SK-N-SH treated with all-trans-retinoic acid at 6 μM for 48 hours (cell line): ENCODE measurements at regions not wholly inside any gene's neighbourhood (a gene's known extent, or its start where the extent isn't known, plus 50 kb on each side); places are given as distances from the start of the nearest gene placed in this dataset.
A peak's percentile ranks its signal among the peaks of the same experiment; 100 is the strongest.

Experiments
- ATAC-seq: fragments of 200-7000 bp; cut with Tn5 transposase; 3 replicates; pipeline ENCODE4 v1.9.1; 2020; ENCODE audit warnings: mild to moderate bottlenecking, moderate library complexity
- BACH2 ChIP-seq: fragments of 250-450 bp; sonication (Bioruptor Pico); IDR thresholded peaks from 2 replicates; pipeline ENCODE4 v1.9.0; 2021; ENCODE audit warnings: mild to moderate bottlenecking, borderline replicate concordance
- ESRRG ChIP-seq: fragments of 250-450 bp; sonication (Bioruptor Pico); IDR thresholded peaks from 2 replicates; pipeline ENCODE4 v1.6.1; 2021; ENCODE audit warnings: mild to moderate bottlenecking
- OSR1 ChIP-seq: fragments of 250-450 bp; sonication (Bioruptor Pico); IDR thresholded peaks from 2 replicates; pipeline ENCODE4 v1.8.0; 2022; ENCODE audit warnings: moderate library complexity, mild to moderate bottlenecking, inconsistent platforms
- PPARA ChIP-seq: fragments of 250-450 bp; sonication (Bioruptor Pico); IDR thresholded peaks from 2 replicates; pipeline ENCODE4 v1.5.0; 2020; ENCODE audit warnings: mild to moderate bottlenecking, borderline replicate concordance
- RARB ChIP-seq: fragments of 250-450 bp; sonication (Bioruptor Pico); IDR thresholded peaks from 2 replicates; pipeline ENCODE4 v1.8.0; 2021; ENCODE audit warnings: mild to moderate bottlenecking, moderate library complexity
- TCF4 ChIP-seq: fragments of 250-450 bp; sonication (Bioruptor Pico); IDR thresholded peaks from 2 replicates; pipeline ENCODE4 v1.8.0; 2021; ENCODE audit warnings: mild to moderate bottlenecking, moderate library complexity, borderline replicate concordance
- ZFP30 ChIP-seq: fragments of 450-650 bp; formaldehyde crosslinking; IDR thresholded peaks from 2 replicates; pipeline ENCODE4 v1.5.0; 2022; ENCODE audit warnings: mild to moderate bottlenecking, moderate library complexity
- ZNF70 ChIP-seq: fragments of 450-650 bp; formaldehyde crosslinking; IDR thresholded peaks from 2 replicates; pipeline ENCODE4 v1.5.0; 2020; ENCODE audit warnings: mild to moderate bottlenecking, moderate library complexity
- ZNF8 ChIP-seq: fragments of 450-650 bp; formaldehyde crosslinking; IDR thresholded peaks from 2 replicates; pipeline ENCODE4 v1.5.0; 2020; ENCODE audit warnings: mild to moderate bottlenecking, moderate library complexity
- TF ChIP-seq, protein P1 (sequence below): fragments of 250-450 bp; sonication (Bioruptor Pico); IDR thresholded peaks from 2 replicates; pipeline ENCODE4 v1.8.0; 2021; ENCODE audit warnings: low read depth, mild to moderate bottlenecking, moderate library complexity, borderline replicate concordance
- TF ChIP-seq, protein P2 (sequence below): fragments of 250-450 bp; sonication (Bioruptor Pico); IDR thresholded peaks from 2 replicates; pipeline ENCODE4 v1.5.0; 2020; ENCODE audit warnings: mild to moderate bottlenecking, moderate library complexity
- TF ChIP-seq, protein P3 (sequence below): fragments of 250-450 bp; sonication (Bioruptor Pico); IDR thresholded peaks from 2 replicates; pipeline ENCODE4 v1.8.0; 2020; ENCODE audit warnings: mild to moderate bottlenecking, moderate library complexity, borderline replicate concordance
- TF ChIP-seq, protein P4 (sequence below): fragments of 250-450 bp; sonication (Bioruptor Pico); IDR thresholded peaks from 2 replicates; pipeline ENCODE4 v1.5.1; 2020; ENCODE audit warnings: low read depth, mild to moderate bottlenecking, moderate library complexity

DNA sequence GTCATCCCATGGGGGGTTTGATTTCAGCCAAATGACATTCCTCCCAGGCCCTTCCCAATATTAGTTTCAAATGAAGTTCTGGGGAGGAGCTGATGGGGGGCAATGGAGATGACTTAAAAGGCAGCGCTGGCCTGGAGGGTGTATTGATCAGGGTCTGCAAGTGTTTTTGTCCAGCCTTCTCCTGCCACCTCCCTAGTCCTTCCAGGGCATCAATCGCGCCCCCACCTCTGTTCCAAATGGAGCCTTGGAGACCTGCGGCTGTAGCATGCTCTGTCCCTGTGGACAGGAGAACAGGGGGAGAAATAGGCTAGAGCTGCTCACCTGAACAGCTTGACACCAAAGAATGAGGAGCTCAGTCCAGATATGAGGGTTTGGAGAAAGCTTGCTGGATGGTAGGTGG, 386.8 kb upstream of the PODXL start:
- ATAC-seq, result no peak
- TF ChIP-seq ZNF70 (CRISPR knock-in tag), result no peak
- TF ChIP-seq, protein P1, sequence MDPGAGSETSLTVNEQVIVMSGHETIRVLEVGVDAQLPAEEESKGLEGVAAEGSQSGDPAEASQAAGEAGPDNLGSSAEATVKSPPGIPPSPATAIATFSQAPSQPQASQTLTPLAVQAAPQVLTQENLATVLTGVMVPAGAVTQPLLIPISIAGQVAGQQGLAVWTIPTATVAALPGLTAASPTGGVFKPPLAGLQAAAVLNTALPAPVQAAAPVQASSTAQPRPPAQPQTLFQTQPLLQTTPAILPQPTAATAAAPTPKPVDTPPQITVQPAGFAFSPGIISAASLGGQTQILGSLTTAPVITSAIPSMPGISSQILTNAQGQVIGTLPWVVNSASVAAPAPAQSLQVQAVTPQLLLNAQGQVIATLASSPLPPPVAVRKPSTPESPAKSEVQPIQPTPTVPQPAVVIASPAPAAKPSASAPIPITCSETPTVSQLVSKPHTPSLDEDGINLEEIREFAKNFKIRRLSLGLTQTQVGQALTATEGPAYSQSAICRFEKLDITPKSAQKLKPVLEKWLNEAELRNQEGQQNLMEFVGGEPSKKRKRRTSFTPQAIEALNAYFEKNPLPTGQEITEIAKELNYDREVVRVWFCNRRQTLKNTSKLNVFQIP (CRISPR knock-in tag), result no peak

DNA sequence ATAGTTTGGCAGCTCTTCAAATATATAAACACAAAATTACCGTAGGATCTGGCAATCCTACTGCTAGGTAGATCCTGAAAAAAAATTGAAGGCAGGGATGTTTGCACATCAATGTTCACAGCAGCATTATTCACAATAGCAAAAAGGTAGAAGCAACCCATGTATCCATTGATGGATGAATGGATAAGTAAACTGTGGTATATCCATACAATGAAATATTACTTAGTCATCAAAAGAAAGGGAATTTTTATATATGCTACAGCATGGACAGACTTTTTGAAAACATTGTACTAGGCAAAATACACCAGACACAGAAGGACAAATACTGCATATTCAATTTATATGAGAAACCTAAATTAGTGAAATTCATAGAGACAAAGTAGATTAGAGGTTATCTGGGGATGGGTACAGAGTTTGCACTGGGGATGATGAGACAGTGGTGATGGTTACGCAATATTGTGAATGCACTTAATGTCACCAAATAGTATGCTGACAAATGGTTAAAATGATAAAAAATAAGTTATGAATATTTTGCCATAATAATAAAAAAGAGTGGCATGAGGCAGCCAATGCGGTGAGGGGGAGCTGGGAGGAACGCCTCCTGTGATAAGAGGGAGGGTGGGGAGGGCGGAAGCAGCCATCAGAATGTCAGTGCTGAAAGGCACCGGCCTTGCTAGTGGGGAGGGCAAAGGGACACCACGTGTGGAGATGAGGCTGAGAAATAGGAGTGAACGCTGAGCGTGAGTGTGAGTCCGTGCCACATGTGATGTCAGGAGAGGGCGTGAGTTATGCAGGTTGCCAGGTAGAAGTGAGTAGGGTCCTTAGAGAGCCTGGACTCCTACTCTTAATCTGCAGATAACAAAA, 386.1 kb upstream of the PODXL start:
- ATAC-seq, result no peak
- TF ChIP-seq, protein P2, sequence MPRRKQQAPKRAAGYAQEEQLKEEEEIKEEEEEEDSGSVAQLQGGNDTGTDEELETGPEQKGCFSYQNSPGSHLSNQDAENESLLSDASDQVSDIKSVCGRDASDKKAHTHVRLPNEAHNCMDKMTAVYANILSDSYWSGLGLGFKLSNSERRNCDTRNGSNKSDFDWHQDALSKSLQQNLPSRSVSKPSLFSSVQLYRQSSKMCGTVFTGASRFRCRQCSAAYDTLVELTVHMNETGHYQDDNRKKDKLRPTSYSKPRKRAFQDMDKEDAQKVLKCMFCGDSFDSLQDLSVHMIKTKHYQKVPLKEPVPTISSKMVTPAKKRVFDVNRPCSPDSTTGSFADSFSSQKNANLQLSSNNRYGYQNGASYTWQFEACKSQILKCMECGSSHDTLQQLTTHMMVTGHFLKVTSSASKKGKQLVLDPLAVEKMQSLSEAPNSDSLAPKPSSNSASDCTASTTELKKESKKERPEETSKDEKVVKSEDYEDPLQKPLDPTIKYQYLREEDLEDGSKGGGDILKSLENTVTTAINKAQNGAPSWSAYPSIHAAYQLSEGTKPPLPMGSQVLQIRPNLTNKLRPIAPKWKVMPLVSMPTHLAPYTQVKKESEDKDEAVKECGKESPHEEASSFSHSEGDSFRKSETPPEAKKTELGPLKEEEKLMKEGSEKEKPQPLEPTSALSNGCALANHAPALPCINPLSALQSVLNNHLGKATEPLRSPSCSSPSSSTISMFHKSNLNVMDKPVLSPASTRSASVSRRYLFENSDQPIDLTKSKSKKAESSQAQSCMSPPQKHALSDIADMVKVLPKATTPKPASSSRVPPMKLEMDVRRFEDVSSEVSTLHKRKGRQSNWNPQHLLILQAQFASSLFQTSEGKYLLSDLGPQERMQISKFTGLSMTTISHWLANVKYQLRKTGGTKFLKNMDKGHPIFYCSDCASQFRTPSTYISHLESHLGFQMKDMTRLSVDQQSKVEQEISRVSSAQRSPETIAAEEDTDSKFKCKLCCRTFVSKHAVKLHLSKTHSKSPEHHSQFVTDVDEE, result no peak
- TF ChIP-seq ZNF8 (CRISPR knock-in tag), result peak; percentile 96

DNA sequence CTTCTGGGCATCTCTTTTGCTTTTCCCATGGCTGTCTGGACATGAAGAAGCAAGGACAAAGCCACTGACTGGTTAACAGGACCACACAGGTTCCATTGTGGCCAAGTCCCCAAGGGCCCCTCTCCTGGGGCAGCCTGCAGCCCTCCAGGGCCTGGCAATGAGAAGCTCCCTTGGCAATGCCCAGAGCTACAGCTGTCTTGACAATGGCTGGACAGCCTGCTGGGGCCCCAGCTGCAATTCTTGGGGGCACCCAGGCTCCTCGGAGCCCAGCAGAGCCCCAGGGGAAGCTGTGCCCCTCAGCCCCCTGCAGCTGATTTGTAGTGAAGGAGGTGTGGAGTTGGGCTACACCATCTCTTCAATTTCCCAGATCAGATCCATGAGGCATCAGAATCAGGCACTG, 384.9 kb upstream of the PODXL start:
- TF ChIP-seq, protein P3, sequence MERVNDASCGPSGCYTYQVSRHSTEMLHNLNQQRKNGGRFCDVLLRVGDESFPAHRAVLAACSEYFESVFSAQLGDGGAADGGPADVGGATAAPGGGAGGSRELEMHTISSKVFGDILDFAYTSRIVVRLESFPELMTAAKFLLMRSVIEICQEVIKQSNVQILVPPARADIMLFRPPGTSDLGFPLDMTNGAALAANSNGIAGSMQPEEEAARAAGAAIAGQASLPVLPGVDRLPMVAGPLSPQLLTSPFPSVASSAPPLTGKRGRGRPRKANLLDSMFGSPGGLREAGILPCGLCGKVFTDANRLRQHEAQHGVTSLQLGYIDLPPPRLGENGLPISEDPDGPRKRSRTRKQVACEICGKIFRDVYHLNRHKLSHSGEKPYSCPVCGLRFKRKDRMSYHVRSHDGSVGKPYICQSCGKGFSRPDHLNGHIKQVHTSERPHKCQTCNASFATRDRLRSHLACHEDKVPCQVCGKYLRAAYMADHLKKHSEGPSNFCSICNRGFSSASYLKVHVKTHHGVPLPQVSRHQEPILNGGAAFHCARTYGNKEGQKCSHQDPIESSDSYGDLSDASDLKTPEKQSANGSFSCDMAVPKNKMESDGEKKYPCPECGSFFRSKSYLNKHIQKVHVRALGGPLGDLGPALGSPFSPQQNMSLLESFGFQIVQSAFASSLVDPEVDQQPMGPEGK, result no peak
- TF ChIP-seq ZNF8 (CRISPR knock-in tag), result no peak
- TF ChIP-seq, protein P2, result no peak
- no peak for TF ChIP-seq RARB
- TF ChIP-seq ZNF70 (CRISPR knock-in tag), result no peak
- TF ChIP-seq OSR1 (CRISPR knock-in tag), result no peak
- TF ChIP-seq TCF4 (CRISPR knock-in tag), result no peak
- no peak for TF ChIP-seq PPARA
- TF ChIP-seq, protein P1 (CRISPR knock-in tag), result no peak
- TF ChIP-seq ZFP30 (CRISPR knock-in tag), result no peak
- TF ChIP-seq ESRRG, result no peak
- no peak for TF ChIP-seq BACH2 (CRISPR knock-in tag)
- TF ChIP-seq, protein P4, sequence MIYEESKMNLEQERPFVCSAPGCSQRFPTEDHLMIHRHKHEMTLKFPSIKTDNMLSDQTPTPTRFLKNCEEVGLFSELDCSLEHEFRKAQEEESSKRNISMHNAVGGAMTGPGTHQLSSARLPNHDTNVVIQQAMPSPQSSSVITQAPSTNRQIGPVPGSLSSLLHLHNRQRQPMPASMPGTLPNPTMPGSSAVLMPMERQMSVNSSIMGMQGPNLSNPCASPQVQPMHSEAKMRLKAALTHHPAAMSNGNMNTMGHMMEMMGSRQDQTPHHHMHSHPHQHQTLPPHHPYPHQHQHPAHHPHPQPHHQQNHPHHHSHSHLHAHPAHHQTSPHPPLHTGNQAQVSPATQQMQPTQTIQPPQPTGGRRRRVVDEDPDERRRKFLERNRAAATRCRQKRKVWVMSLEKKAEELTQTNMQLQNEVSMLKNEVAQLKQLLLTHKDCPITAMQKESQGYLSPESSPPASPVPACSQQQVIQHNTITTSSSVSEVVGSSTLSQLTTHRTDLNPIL (CRISPR knock-in tag), result no peak
- TF ChIP-seq, all 23 proteins: peak for 0
- ATAC-seq, result no peak
